RPMI7951 (cell line): ENCODE measurements at regions not wholly inside any gene's neighbourhood (a gene's known extent, or its start where the extent isn't known, plus 50 kb on each side); places are given as distances from the start of the nearest gene placed in this dataset.
A peak's percentile ranks its signal among the peaks of the same experiment; 100 is the strongest.
"Not testable (repeated sequence)": the region's sequence is repeated elsewhere in the genome, so short reads cannot be mapped to it uniquely, and the experiment has no call there.

Source experiments
- DNase-seq: peaks from one replicate; pipeline ENCODE4 v3.0.0-alpha.2; 2012; ENCODE audit warnings: low read depth

DNA sequence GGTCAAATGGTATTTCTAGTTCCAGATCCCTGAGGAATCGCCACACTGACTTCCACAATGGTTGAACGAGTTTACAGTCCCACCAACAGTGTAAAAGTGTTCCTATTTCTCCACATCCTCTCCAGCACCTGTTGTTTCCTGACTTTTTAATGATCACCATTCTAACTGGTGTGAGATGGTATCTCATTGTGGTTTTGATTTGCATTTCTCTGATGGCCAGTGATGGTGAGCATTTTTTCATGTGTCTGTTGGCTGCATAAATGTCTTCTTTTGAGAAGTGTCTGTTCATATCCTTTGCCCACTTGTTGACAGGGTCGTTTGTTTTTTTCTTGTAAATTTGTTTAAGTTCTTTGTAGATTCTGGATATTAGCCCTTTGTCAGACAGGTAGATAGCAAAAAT lies 269.9 kb upstream of the NREP start:
- not testable (repeated sequence) for DNase-seq

- no peak for DNase-seq
Measured at GRCh38 chr5:112025757-112026156, 268.8 kb upstream of the NREP start.

DNA sequence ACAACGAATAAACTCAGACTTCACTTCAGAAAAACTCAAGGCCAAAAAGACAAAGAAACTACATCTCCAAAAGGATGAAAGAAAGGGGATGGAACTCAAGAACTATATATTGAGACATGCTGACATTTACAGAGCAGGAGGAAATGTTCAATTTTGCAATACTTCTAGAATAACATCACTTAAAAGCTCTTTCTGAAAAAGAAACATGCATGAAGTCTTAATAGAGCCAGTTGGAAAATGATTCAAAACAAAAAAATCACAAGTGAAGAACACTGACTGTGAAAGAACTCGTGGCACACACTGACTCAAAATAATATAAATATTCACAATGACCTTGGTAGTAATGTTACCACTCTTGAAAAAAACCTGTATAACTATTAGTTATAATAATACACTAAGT lies 267.8 kb upstream of the NREP start:
- DNase-seq: no peak

- no peak for DNase-seq
Measured at GRCh38 chr5:112024221-112024620, 267.2 kb upstream of the NREP start.

- no peak for DNase-seq
Measured at GRCh38 chr5:112023766-112024165, 266.8 kb upstream of the NREP start.

DNA sequence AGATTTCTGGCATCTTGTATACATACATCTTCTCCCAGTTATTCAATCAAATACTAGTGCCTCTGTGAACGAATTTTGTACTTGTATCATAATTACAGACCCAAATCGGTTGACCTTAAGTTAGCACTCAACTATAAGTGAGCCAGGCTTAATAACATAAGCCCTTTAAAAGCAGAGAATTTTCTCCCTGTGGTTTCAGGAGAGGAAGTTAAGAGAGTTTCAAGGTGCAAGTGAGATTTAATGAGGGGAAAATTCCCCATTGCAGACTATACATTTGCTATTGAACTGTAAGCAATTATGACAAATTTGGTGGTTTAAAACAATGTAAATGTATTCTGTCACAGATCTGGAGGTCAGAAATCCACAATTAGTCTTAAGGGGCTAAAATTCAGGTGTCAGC lies 261.9 kb upstream of the NREP start:
- no peak for DNase-seq

DNA sequence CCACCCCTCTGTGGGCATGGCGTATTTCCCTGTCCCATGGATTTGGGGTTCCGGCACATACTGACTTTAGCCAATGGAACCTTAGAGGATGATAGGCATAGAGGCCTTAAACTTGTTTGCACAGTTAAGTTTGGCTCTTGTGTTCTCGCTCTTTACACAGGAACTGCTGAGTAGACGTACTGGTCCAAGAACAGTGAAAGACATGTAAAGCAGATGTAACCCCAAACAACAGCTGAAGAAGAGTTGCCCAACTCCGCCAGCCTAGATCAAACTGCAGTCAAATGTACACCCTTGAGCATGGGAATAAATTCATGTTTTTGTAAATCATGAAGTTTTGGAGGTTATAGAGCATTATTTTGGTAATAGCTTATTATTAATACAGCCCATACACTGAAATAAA lies 260.0 kb upstream of the NREP start:
- no peak for DNase-seq

- no peak for DNase-seq
Measured at GRCh38 chr5:112014783-112015395, 257.9 kb upstream of the NREP start.

GRCh38 chr5:112013660-112014059 lies 256.7 kb upstream of the NREP start:
- no peak for DNase-seq

DNA sequence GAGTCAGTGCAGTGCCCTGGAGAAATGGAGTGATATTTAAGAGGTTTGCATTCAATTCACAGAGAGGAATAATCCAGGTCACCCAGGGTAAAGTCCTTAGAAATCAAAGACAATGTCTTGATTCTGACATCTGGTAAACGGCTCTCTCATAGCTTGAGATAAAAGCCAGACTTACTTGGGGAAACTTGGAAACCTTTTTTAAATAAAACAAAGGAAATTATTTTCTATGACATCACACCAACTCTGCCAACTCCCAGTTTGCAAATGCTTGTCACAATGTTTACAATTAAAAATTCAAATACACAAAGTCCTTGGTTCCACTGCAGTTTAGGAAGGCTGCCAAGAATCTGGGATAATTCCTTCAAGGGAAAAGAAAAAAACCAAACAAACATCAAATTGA lies 255.1 kb upstream of the NREP start:
- peak; percentile 45 for DNase-seq

GRCh38 chr5:112010475-112010874 lies 253.5 kb upstream of the NREP start:
- no peak for DNase-seq

- peak; percentile 84 for DNase-seq
Measured at GRCh38 chr5:112006721-112007120, 249.7 kb upstream of the NREP start.

DNA sequence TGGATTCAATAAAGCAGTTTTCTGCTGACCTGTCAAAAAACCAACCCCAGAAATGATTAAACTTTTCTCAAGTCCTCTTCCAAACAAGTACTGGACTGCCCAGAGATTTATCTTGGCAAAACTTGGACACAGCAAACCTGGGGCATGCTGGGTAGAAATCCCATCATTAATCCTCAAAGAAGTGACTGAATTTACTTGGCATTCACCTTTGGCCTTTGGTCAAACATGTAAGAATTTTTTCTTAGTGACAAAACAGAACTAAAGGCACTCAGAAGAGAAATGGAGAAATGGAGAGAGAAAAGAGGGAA lies 248.6 kb upstream of the NREP start:
- peak; percentile 36 for DNase-seq

- DNase-seq: peak; percentile 66
Measured at GRCh38 chr5:112004867-112005622, 248.1 kb upstream of the NREP start.

GRCh38 chr5:112002376-112002775 lies 245.4 kb upstream of the NREP start:
- no peak for DNase-seq

DNA sequence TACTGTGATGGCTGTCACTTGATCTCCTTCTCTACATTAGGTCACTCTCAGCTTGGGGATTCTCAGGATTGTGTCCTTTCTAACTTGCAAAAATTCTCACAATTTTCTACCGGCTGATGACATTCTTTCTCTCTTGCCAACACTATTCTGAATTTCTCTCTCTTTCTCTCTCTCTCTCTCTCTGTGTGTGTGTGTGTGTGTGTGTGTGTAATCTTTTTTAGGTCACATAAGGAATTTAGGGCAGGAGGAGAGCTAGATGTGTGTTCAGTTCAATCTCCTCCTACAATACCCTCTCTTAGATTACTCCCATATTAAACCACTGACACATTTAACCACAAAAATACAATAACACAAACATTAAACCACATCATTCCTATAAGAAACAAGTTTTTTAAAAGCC lies 242.3 kb upstream of the NREP start:
- peak; percentile 45 for DNase-seq

- no peak for DNase-seq
Measured at GRCh38 chr5:111998871-111999270, 241.9 kb upstream of the NREP start.

GRCh38 chr5:111997711-111998110 lies 240.7 kb upstream of the NREP start:
- peak; percentile 99 for DNase-seq

DNA sequence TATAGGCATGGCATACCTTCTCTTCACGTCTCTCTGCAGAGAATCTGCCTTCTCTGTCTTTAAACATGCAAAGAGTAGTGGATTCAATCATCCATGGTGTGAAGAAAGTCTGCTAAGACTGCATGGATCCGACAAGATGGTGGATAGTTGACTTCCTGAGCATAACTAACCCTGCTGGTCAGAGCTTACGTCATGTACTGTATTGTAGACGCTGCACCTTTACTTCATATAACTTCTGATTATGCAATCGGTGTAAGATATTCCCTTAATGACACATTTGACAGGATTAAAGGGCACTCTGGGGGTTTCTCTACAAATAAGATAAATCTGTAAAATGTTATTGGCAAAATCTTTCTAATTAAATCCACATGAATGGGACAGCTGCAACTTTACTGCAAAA lies 240.3 kb upstream of the NREP start:
- DNase-seq: peak; percentile 87

DNA sequence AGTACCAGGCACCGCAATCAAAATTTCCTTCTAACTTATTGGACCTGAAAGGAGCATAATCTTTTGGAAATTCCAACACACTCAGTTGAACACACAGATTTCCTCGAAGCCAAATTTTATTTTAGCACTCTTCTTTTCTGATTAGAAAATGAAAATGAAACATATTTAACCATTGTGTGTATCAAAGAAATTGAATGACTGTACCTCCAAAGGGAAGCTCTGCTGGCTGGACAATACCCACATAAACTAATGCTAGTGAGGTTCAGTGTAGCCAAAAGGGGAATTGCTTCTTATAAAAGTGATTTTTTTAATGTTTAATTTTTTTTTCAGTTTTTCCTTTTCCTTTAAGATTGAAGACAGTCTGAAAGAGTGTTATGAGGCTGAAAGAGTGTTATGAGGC lies 239.6 kb upstream of the NREP start:
- no peak for DNase-seq

DNA sequence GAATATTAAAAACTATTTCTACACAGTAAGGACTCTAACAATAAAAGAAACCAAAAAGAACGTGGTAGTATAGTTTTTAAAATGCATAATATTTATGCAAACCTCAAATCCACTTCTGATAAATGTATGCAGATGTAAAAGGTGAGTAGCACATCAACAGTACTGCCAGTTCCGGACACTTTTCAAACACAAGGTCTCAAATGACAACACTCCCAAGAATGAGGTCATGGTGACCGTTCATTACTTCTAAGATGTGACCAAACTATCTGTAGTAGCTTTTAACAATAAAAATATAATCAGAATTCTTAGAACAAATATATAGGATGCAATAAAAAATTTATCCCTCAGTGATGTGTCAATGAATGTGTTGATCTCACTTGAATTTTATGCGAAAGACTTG lies 238.7 kb upstream of the NREP start:
- DNase-seq: peak; percentile 58

GRCh38 chr5:111993242-111993641 lies 236.2 kb upstream of the NREP start:
- DNase-seq: no peak

- peak; percentile 99 for DNase-seq
Measured at GRCh38 chr5:111984044-111984443, 227.1 kb upstream of the NREP start.

GRCh38 chr5:111983459-111983858 lies 226.5 kb upstream of the NREP start:
- peak; percentile 33 for DNase-seq
